MM.1S (cell line): ENCODE measurements at regions not wholly inside any gene's neighbourhood (a gene's known extent, or its start where the extent isn't known, plus 50 kb on each side); places are given as distances from the start of the nearest gene placed in this dataset.

Source experiments
- DNase-seq: peaks from one replicate; pipeline ENCODE4 v3.0.0-alpha.2; 2015
- H2AFZ ChIP-seq: fragments of 300-600 bp; sonication (generic); 2 replicates; pipeline ENCODE4 v1.6.0; 2016; ENCODE audit warnings: antibody characterized with exemption, low read length
- H3F3A ChIP-seq: fragments of 300-600 bp; sonication (generic); 2 replicates; pipeline ENCODE4 v1.6.1; 2016; ENCODE audit warnings: mild to moderate bottlenecking, antibody characterized with exemption, low read length, moderate library complexity, mixed read lengths; ENCODE audit not compliant: insufficient read depth
- H3K27ac ChIP-seq: fragments of 300-600 bp; sonication (generic); 2 replicates; pipeline ENCODE4 v1.5.1; 2016; ENCODE audit warnings: mild to moderate bottlenecking, low read length
- H3K27me3 ChIP-seq: fragments of 300-600 bp; sonication (generic); replicated peaks from 2 replicates; pipeline ENCODE4 v1.6.0; 2016; ENCODE audit warnings: low read length; ENCODE audit not compliant: insufficient read depth
- H3K36me3 ChIP-seq: fragments of 300-600 bp; sonication (generic); replicated peaks from 2 replicates; pipeline ENCODE4 v1.6.1; 2016; ENCODE audit warnings: mild to moderate bottlenecking, low read length, mixed read lengths; ENCODE audit not compliant: insufficient read depth
- H3K4me1 ChIP-seq: fragments of 300-600 bp; sonication (generic); 2 replicates; pipeline ENCODE4 v1.6.1; 2016; ENCODE audit warnings: low read length, mixed read lengths
- H3K4me2 ChIP-seq: fragments of 300-600 bp; sonication (generic); 2 replicates; pipeline ENCODE4 v1.6.0; 2016; ENCODE audit warnings: low read depth, low read length
- H3K4me3 ChIP-seq: fragments of 300-600 bp; sonication (generic); 2 replicates; pipeline ENCODE4 v1.5.1; 2016; ENCODE audit warnings: low read length, mixed read lengths
- H3K79me2 ChIP-seq: fragments of 300-600 bp; sonication (generic); 2 replicates; pipeline ENCODE4 v1.6.1; 2016; ENCODE audit warnings: mixed run types, low read length, mixed read lengths
- H3K9ac ChIP-seq: fragments of 300-600 bp; sonication (generic); 2 replicates; pipeline ENCODE4 v1.6.1; 2016; ENCODE audit warnings: low read length, mixed read lengths
- H3K9me2 ChIP-seq: fragments of 300-600 bp; sonication (generic); replicated peaks from 2 replicates; pipeline ENCODE4 v1.6.1; 2016; ENCODE audit warnings: mild to moderate bottlenecking, low read length, mixed read lengths; ENCODE audit not compliant: insufficient read depth
- H3K9me3 ChIP-seq: fragments of 300-600 bp; sonication (generic); replicated peaks from 2 replicates; pipeline ENCODE4 v1.6.1; 2016; ENCODE audit warnings: mild to moderate bottlenecking, low read length, mixed read lengths; ENCODE audit not compliant: insufficient read depth
- H4K20me1 ChIP-seq: fragments of 300-600 bp; sonication (generic); 2 replicates; pipeline ENCODE4 v1.6.1; 2016; ENCODE audit warnings: mild to moderate bottlenecking, low read length, moderate library complexity, mixed read lengths; ENCODE audit not compliant: insufficient read depth
- EZH2 ChIP-seq: fragments of 300-600 bp; sonication (generic); optimal IDR thresholded peaks from 2 replicates; pipeline ENCODE3; 2017; ENCODE audit warnings: low read depth, mild to moderate bottlenecking, antibody characterized with exemption, low read length, mixed read lengths
- EZH2phosphoT487 ChIP-seq: fragments of 300-600 bp; sonication (generic); IDR thresholded peaks from 2 replicates; pipeline ENCODE4 v1.6.1; 2018; ENCODE audit warnings: antibody characterized with exemption, low read length
- TF ChIP-seq, protein P1 (sequence below): fragments of 300-600 bp; sonication (generic); IDR thresholded peaks from 2 replicates; pipeline ENCODE4 v1.5.1; 2016; ENCODE audit warnings: antibody characterized with exemption, low read length, mixed read lengths

DNA sequence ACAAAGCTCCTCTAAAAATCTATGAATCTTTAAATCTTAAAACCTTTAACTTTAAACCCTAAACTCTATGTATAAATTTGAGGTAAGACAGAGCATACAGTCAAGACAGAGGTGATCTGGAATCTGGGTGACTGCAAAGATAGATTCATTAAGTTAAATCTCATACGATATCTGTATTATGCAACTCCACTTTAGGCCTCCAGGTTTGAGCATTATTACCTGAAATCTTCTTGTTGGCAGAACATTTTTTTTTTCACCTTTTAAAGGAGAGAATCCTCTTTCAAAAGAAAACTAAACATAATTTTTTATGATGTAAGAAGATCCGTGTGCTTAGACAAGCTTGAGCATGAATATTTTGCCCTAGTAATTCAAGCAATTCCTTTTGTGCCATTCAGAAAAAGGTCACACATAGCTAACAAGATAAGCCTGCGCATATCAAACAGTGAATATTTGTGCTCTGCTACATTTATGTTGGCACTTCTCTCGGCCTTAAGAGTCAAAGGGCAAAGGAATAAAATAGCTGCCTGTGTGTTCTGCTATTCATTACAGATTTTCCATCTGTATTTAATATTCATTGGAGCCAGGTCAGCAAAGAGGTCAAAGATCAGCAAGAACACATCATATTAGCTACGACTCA, 163.3 kb downstream of the TMTC3 start:
- Histone ChIP-seq H3K9ac (no peak overlapping the region), H3K27ac (no peak overlapping the region), H3K4me3 (no peak overlapping the region), H3K9me3 (no peaks in the 10 kb centered on the region), H3K4me2 (no peak overlapping the region), H2AFZ (no peak overlapping the region), H3K27me3 (no peaks in the 10 kb centered on the region), H3F3A (no peaks in the 10 kb centered on the region), H3K9me2 (no peaks in the 10 kb centered on the region), H3K36me3 (no peaks in the 10 kb centered on the region), H4K20me1 (no peaks in the 10 kb centered on the region), H3K4me1 (no peaks in the 10 kb centered on the region), H3K79me2 (no peaks in the 10 kb centered on the region)
- TF ChIP-seq EZH2 (no peak), EZH2phosphoT487 (no peak)
- TF ChIP-seq, protein P1, sequence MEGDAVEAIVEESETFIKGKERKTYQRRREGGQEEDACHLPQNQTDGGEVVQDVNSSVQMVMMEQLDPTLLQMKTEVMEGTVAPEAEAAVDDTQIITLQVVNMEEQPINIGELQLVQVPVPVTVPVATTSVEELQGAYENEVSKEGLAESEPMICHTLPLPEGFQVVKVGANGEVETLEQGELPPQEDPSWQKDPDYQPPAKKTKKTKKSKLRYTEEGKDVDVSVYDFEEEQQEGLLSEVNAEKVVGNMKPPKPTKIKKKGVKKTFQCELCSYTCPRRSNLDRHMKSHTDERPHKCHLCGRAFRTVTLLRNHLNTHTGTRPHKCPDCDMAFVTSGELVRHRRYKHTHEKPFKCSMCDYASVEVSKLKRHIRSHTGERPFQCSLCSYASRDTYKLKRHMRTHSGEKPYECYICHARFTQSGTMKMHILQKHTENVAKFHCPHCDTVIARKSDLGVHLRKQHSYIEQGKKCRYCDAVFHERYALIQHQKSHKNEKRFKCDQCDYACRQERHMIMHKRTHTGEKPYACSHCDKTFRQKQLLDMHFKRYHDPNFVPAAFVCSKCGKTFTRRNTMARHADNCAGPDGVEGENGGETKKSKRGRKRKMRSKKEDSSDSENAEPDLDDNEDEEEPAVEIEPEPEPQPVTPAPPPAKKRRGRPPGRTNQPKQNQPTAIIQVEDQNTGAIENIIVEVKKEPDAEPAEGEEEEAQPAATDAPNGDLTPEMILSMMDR, result no peak
- DNase-seq, result no peak

DNA sequence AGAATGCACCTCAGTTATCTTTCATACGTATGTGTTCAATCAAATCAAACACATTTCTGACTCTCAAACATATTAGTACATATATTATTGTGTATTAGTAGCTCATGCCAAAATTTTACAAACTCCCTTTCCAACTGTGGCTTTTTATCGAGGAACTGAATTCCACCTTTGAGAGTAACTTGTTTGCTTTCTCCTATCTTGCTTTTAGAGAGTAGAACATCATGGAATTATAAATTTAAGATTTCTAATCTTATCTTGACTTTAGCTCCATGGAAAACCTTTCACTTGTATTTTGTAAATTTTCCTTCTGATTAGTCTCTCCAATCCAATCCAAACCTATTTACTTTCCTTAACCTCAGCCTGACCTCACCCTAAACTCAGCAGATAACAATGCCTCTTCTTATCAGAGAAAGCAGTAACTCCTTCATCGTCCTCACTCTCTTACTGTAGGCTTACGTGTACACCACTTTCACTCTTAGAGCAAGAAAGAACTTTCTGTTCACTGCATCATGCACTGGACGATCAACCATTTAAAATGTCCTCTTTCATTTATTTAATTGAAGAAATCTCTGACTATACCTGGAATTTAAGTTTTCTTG, 164.5 kb downstream of the TMTC3 start:
- no peaks in the 10 kb centered on the region for H3K4me1 ChIP-seq
- no peaks in the 10 kb centered on the region for H3F3A ChIP-seq
- H3K27ac ChIP-seq, result no peak overlapping the region
- H3K9me3 ChIP-seq, result no peaks in the 10 kb centered on the region
- H3K4me3 ChIP-seq, result no peak overlapping the region
- H3K4me2 ChIP-seq, result no peak overlapping the region
- TF ChIP-seq EZH2, result no peak
- TF ChIP-seq EZH2phosphoT487, result no peak
- TF ChIP-seq, protein P1, result no peak
- no peaks in the 10 kb centered on the region for H3K9me2 ChIP-seq
- H3K27me3 ChIP-seq, result no peaks in the 10 kb centered on the region
- no peak for DNase-seq
- no peaks in the 10 kb centered on the region for H3K36me3 ChIP-seq
- no peak overlapping the region for H3K9ac ChIP-seq
- no peaks in the 10 kb centered on the region for H3K79me2 ChIP-seq
- no peak overlapping the region for H2AFZ ChIP-seq
- no peaks in the 10 kb centered on the region for H4K20me1 ChIP-seq

DNA sequence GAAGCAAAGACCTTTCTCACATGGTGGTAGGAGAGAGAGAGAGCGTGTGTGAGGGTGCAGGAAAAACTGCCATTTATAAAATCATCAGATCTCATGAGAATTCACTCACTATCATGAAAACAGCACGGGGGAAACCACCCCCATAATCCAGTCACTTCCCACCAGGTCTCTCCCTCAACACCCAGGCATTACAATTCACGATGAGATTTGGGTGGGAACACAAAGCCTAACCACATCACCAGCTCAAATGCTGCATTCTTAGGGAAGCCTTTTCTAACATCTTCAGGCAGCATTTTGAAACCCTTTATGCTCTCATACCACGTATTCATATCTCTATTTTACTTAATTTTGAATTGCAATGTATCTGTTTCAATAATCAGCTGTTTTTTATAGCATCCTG, 165.9 kb downstream of the TMTC3 start:
- Histone ChIP-seq H3K9me3 (no peaks in the 10 kb centered on the region), H2AFZ (no peak overlapping the region), H3K27ac (no peak overlapping the region), H4K20me1 (no peaks in the 10 kb centered on the region), H3K4me2 (no peak overlapping the region), H3K4me1 (no peaks in the 10 kb centered on the region), H3K79me2 (no peaks in the 10 kb centered on the region), H3K9ac (no peak overlapping the region), H3F3A (no peaks in the 10 kb centered on the region), H3K9me2 (no peaks in the 10 kb centered on the region), H3K4me3 (no peak overlapping the region), H3K27me3 (no peaks in the 10 kb centered on the region), H3K36me3 (no peaks in the 10 kb centered on the region)
- TF ChIP-seq, protein P1, result no peak
- TF ChIP-seq EZH2phosphoT487 (no peak), EZH2 (no peak)
- no peak for DNase-seq
